ENCODE measurements at regions not wholly inside any gene's neighbourhood (a gene's known extent, or its start where the extent isn't known, plus 50 kb on each side); places are given as distances from the start of the nearest gene placed in this dataset.

DNA sequence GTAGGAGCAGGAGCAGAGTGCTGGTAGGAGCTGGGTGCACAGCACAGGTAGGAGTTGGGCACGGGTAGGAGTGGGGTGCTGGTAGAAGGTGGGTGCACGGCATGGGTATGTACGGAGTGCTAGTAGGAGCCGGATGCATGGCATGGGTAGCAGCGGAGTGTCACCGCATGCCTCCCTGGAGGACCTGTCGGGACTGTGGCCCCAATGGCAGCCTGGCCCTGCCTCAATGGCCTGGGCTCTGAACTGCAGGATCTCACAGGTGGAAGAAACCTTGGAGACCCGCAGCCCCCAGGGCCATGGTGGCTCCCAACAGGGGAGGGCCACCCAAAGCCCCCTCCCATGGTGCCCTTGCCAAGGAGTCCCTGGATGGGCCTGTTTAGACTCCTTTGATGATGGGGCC lies 1146.0 kb downstream of the UQCRFS1 start:
- no peak for TF ChIP-seq POLR2A (IDR thresholded peaks at IDR 0.05)
- TF ChIP-seq, protein P1, sequence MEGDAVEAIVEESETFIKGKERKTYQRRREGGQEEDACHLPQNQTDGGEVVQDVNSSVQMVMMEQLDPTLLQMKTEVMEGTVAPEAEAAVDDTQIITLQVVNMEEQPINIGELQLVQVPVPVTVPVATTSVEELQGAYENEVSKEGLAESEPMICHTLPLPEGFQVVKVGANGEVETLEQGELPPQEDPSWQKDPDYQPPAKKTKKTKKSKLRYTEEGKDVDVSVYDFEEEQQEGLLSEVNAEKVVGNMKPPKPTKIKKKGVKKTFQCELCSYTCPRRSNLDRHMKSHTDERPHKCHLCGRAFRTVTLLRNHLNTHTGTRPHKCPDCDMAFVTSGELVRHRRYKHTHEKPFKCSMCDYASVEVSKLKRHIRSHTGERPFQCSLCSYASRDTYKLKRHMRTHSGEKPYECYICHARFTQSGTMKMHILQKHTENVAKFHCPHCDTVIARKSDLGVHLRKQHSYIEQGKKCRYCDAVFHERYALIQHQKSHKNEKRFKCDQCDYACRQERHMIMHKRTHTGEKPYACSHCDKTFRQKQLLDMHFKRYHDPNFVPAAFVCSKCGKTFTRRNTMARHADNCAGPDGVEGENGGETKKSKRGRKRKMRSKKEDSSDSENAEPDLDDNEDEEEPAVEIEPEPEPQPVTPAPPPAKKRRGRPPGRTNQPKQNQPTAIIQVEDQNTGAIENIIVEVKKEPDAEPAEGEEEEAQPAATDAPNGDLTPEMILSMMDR (IDR thresholded peaks at IDR 0.05): no peak

All from heart left ventricle (tissue), 13 donors.